Right renal cortex interstitium (tissue), 3 donors: ENCODE measurements at regions not wholly inside any gene's neighbourhood (a gene's known extent, or its start where the extent isn't known, plus 50 kb on each side); places are given as distances from the start of the nearest gene placed in this dataset.
"Not testable (repeated sequence)": the region's sequence is repeated elsewhere in the genome, so short reads cannot be mapped to it uniquely, and the experiment has no call there.

Experiments used
- DNase-seq, 3 donors: peaks; one replicate each; pipeline ENCODE4 v3.0.0-alpha.2; 2013; ENCODE audit warnings: low read depth in 3 of 3, low spot score in 2 of 3

DNA sequence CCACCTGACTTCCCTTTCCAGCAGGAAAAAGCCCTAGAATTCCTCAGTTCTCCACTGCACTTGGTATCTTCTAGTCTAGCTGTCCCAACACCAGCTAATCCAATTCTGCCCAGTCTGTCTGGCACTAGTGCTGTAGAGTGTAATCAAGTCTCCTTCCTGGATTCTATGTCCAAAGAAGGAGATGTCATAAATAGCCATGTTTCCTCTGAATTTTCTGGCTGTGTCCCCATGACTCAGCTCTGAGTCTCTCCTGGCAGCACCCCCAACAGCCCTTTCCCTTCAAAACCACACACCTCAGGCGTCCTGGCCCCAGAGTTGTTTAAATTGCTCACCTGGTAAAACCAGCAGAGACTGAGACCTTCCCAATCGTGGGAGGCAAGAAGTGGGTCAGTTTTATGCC is 197.2 kb downstream of the GRXCR1 start:
- no peak for DNase-seq

GRCh38 chr4:43103048-43103447 is 210.5 kb downstream of the GRXCR1 start:
- DNase-seq = no peak

DNA sequence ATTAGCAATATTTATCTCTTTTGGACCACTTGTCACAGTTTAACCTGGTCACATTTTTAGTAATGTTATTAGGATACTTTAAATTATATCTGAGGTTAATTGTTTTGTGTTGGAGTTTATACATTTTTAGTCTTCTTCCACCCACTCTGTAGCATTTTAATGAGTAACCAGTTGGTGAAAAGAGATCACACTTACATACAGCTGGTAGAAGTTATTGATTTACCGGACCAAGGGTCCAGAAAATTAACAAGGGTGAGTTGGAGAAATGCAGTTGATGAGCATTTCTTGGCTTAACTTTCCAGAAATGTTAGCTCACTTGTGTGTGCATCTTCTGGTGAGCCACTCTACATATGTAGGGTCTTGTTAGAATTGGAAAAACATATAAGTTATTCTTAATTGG is 219.6 kb downstream of the GRXCR1 start:
- DNase-seq = peak in 1 of 3 donors; percentile 1

DNA sequence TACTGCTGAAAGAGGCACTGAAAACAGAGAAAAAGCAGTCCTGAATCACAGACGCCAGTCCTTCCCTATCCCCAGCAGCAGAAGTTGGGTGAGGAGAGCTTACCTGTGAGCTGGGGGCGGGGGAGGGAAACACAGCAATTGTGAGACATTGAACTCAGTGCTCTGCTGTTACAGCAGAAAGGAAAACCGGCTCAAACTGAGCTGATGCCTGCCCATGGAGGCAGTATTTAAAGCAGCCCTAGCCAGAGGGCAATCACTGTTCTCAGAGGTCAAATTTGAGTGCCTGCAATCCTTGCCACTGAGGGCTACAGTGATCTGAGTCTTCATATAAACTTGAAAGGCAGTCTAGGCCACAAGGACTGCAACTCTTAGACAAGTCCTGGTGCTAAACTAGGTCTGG is 220.7 kb downstream of the GRXCR1 start:
- no peak for DNase-seq

- DNase-seq = no peak
Measured at GRCh38 chr4:43126595-43126994, 234.1 kb downstream of the GRXCR1 start.

DNA sequence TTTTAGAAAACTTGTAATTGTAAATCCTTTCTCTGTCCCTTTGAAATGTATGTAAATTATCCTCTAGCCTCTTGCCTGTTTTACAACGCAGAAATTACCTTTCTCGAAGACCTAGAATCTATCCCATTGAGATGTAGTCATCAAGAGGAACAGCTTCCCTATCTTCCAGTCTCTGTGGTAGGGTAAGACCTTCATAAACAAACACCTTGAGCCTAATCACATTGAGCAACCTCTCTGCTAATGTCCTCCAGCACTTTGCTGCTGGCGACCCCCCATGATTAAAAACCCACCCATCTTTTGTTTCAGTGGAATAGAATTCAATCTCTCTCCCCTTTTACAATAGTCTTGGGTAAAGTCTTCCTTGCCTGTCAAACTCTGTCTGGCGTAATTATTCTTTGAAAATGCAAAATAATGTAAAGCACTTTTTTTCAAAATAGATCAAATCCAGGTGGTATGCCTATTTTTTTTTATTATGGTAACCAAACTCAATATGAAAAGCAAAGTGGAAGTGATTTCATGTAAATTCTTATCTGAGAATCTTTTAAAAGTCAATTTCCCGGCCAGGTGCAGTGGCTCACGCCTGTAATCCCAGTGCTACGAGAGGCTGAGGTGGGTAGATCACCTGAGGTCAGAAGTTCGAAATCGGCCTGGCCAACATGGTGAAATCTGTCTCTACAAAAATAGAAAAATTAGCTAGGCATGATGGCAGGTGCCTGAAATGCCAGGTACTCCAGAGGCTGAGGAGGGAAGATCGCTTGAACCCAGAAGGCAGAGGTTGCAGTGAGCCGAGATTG is 237.9 kb downstream of the GRXCR1 start:
- no peak for DNase-seq

DNA sequence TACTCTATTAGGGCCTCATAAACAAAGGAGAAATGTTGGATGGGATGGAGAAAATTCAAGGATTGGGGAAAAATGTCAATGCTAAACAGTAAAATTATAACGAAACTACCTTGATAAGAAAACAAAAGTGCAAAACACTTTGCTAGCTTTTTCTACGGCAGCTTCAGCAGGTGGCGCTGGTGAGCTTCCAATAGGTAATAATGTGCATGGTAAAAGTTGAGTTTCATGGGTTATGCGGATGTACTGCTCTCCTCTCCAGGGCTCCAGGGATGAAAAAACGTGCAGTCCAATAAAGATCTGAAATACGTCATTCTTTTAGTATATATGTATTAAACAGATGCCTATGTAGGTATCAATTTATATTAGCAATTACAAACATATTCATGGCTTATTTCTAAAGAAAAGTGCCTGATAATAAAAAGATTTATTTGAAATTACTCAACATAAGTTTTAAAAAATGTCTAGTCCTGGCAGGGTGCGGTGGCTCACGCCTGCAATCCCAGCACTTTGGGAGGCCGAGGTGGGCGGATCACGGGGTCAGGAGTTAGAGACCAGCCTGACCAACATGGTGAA is 239.6 kb downstream of the GRXCR1 start:
- DNase-seq = peak in 2 of 3 donors; percentile 23 to 36

DNA sequence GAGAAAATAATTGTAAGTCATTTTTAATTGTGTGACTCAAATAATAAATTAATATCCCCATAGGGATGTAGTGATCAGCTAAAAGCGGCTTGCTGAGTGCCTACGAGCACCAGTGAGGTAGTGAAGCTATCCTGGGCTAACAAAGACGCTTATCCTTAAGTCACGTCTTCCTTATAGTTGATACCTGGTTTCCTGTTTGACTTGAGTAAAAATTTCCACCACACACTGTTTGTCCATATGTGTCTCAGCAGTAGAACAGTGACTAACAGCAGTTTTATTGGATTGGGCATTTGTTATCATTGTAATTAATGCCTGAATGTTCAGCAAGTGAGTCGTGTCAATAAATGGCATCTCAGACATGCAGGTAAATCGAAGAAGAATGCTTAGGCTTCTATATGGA is 241.1 kb downstream of the GRXCR1 start:
- DNase-seq = no peak

GRCh38 chr4:43136752-43137151 is 244.2 kb downstream of the GRXCR1 start:
- no peak for DNase-seq

- DNase-seq = no peak
Measured at GRCh38 chr4:43146198-43146597, 253.7 kb downstream of the GRXCR1 start.

DNA sequence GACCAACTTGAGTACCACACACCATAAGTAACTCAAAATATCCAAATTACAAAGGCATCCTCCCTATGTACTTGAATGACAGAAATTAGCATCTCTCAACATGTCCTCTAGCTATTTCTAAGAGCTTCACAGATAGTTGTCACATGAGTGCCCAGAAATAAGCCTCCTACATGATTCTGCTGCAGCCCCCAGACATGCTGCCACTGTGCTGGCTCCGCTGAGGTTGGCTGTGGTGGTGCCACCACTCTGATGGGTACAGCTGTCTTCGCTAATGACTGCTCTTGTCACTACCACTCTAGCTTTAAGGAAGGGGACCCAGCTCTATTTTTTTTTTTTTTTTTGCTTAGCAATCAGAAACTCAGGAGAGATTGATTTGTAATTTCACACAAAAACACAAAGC is 256.0 kb downstream of the GRXCR1 start:
- no peak for DNase-seq

GRCh38 chr4:43163101-43163792 is 270.7 kb downstream of the GRXCR1 start:
- no peak for DNase-seq

DNA sequence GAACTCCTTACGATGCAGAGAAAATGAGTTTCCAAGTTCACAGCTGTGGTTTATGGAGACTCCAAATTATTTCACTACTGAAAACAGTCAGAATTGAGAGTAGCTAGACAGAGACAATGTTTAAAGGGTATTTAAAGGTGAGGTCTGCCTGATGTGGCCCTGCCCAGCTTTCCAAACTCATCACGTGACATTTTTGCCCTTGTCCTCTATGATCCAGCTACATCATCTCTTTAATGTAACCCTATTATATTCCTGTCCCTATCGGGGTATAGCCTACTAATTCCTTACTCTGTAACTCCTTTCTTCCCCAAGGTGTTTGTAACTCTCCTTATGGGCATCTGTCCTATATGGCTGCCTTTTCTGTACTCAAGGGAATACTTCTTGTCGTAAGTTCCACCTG is 297.2 kb downstream of the GRXCR1 start:
- DNase-seq = no peak

DNA sequence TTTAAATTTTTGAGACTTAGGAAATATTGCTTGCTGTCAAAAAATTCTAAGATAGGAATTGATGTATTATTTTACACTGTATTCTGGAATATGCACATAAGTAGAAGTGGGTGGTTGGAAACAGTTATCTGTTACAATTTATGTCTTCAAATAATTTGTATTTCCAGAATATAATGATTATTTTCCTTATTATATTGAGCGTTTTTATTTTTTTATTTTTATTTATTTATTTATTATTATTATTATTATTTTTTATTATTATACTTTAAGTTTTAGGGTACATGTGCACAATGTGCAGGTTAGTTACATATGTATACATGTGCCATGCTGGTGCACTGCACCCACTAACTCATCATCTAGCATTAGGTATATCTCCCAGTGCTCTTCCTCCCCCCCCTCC is 320.1 kb downstream of the GRXCR1 start:
- DNase-seq = not testable (repeated sequence)

GRCh38 chr4:43223820-43224219 is 331.3 kb downstream of the GRXCR1 start:
- no peak for DNase-seq

DNA sequence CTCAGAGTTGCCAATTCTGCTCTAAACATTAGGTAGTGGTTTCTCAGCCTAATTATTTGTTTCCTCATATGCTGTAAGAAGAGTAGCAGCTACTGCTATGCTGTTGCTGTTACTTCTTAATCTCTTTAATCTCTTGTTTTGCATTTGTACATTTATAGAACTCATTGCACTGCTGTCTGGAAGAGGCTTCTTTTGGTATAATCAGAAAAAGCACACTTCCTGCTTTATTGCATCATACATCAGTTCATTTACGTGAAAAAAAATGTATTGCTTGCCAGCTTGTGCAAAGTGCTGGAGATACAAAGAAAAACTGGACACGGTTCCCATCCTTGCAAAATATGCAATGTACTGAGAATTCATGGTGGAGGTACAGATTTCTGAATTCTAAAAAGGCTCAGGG is 332.0 kb downstream of the GRXCR1 start:
- no peak for DNase-seq

GRCh38 chr4:43233321-43233720 is 340.8 kb downstream of the GRXCR1 start:
- DNase-seq = no peak

DNA sequence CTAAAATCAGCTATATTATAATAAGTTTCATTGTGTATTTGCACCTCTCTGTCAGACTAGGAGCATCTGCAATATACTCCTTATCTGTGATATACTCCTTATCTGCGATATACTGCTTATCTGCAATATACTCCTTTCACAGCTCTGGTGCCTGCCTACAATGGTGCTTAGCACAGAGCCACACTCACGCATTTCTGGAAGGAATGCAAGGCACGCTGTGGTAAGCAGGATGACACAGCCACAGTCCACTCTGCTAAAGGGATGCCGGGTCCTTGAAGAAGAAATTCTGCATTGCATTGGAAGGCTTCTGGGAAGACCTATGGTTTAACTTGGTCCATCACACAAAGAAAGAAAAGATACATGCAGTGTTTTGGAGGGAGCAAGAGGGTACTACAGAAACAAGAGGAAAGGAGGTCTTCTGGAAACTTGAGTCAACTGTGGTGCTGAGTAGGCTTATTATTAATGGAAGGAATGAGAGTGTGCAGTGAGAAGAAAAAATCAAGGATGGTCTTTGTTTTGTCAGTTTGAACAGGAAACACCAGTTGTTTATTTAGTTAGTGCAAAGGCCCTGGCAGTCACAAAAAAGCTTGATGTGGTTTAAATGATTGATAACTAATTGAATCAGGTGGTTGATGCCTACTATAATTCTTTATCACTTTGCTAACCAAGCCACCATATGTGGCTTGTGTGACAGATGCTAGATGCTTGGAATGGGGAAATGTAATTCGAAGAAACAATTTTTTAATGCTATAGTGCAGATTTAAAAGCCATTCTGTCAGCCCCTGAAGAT is 342.3 kb downstream of the GRXCR1 start:
- no peak for DNase-seq

- DNase-seq = peak in 1 of 3 donors; percentile 8
Measured at GRCh38 chr4:43238008-43238407, 345.5 kb downstream of the GRXCR1 start.

DNA sequence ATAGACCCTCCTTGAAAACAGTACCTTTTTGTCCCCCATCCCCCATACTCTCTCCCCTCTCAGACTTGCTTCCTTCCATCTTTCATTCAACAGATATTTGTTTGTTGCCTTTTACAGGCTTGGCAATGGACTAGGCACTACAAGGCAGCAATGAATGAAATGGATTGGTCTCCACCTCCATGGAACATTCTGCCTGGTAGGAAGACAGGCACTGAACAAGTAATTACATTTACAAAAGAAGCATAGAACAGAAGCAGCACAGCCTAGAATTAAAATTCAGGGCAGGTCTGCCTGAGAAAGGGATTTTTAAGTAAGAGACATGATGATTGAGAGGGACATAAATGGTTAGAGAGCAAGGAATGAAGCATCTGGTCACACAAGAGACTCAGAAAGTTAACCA is 346.1 kb downstream of the GRXCR1 start:
- no peak for DNase-seq

- DNase-seq = no peak
Measured at GRCh38 chr4:43241104-43241503, 348.6 kb downstream of the GRXCR1 start.
